ENCODE measurements at regions not wholly inside any gene's neighbourhood (a gene's known extent, or its start where the extent isn't known, plus 50 kb on each side); places are given as distances from the start of the nearest gene placed in this dataset.
A peak's percentile ranks its signal among the peaks of the same experiment; 100 is the strongest.

GRCh38 chr1:199362996-199363395 is 664.5 kb upstream of the NR5A2 start:
- no peak for DNase-seq

- DNase-seq: no peak
These were observed 654.4 kb upstream of the NR5A2 start for GRCh38 chr1:199373139-199373538.

- no peak for DNase-seq
These were observed 650.3 kb upstream of the NR5A2 start for GRCh38 chr1:199377211-199377610.

- DNase-seq: no peak
These were observed 643.7 kb upstream of the NR5A2 start for GRCh38 chr1:199383793-199384192.

- no peak for DNase-seq
These were observed 632.7 kb upstream of the NR5A2 start for GRCh38 chr1:199394856-199395255.

GRCh38 chr1:199396456-199396855 is 631.1 kb upstream of the NR5A2 start:
- no peak for DNase-seq

- DNase-seq: no peak
These were observed 627.4 kb upstream of the NR5A2 start for GRCh38 chr1:199399996-199400724.

GRCh38 chr1:199403531-199404116 is 623.9 kb upstream of the NR5A2 start:
- DNase-seq: no peak

GRCh38 chr1:199404191-199404590 is 623.3 kb upstream of the NR5A2 start:
- DNase-seq: no peak

- no peak for DNase-seq
These were observed 622.5 kb upstream of the NR5A2 start for GRCh38 chr1:199404976-199405375.

- no peak for DNase-seq
These were observed 621.8 kb upstream of the NR5A2 start for GRCh38 chr1:199405634-199406196.

GRCh38 chr1:199410462-199410861 is 617.0 kb upstream of the NR5A2 start:
- no peak for DNase-seq

- DNase-seq: no peak
These were observed 616.0 kb upstream of the NR5A2 start for GRCh38 chr1:199411506-199411905.

- no peak for DNase-seq
These were observed 605.3 kb upstream of the NR5A2 start for GRCh38 chr1:199422206-199422605.

- no peak for DNase-seq
These were observed 579.6 kb upstream of the NR5A2 start for GRCh38 chr1:199447906-199448305.

- no peak for DNase-seq
These were observed 578.9 kb upstream of the NR5A2 start for GRCh38 chr1:199448646-199449045.

GRCh38 chr1:199449221-199449620 is 578.3 kb upstream of the NR5A2 start:
- DNase-seq: no peak

- DNase-seq: no peak
These were observed 577.8 kb upstream of the NR5A2 start for GRCh38 chr1:199449681-199450080.

GRCh38 chr1:199452627-199453026 is 574.9 kb upstream of the NR5A2 start:
- no peak for DNase-seq

- DNase-seq: no peak
These were observed 573.8 kb upstream of the NR5A2 start for GRCh38 chr1:199453723-199454122.

GRCh38 chr1:199460933-199461332 is 566.6 kb upstream of the NR5A2 start:
- DNase-seq: no peak

- peak; percentile 1 for DNase-seq
These were observed 563.9 kb upstream of the NR5A2 start for GRCh38 chr1:199463521-199464127.

GRCh38 chr1:199466961-199467360 is 560.5 kb upstream of the NR5A2 start:
- DNase-seq: no peak

- DNase-seq: no peak
These were observed 555.5 kb upstream of the NR5A2 start for GRCh38 chr1:199472018-199472417.

All from CD4-positive, alpha-beta T cell treated with Interleukin-10 for 1 hour (primary cell).